Vagina (tissue), 2 donors: ENCODE measurements at regions not wholly inside any gene's neighbourhood (a gene's known extent, or its start where the extent isn't known, plus 50 kb on each side); places are given as distances from the start of the nearest gene placed in this dataset.

Experiments used
- CTCF ChIP-seq, 3 experiments: fragments of 450-650 bp in 2 of 3; fragments of 200-600 bp in 1 of 3; sonication (generic) in 1 of 3; IDR thresholded peaks; one replicate each; pipeline ENCODE4 v1.5.1; 2017 to 2019; ENCODE audit warnings: antibody characterized with exemption in 3 of 3, mild to moderate bottlenecking in 2 of 3, moderate library complexity in 2 of 3
- POLR2A ChIP-seq, 2 donors: fragments of 450-650 bp; IDR thresholded peaks; one replicate each; pipeline ENCODE4 v1.6.1; 2017; ENCODE audit warnings: antibody characterized with exemption in 2 of 2, mild to moderate bottlenecking in 2 of 2, moderate library complexity in 2 of 2

GRCh38 chr1:219438386-219438785, 174.5 kb downstream of the ZC3H11B start:
- TF ChIP-seq POLR2A (IDR thresholded peaks at IDR 0.05) (no peak), CTCF (IDR thresholded peaks at IDR 0.05) (no peak)
